Gastroesophageal sphincter (tissue), 3 donors: ENCODE measurements at regions not wholly inside any gene's neighbourhood (a gene's known extent, or its start where the extent isn't known, plus 50 kb on each side); places are given as distances from the start of the nearest gene placed in this dataset.

Source experiments
- EP300 ChIP-seq: sonication (generic); formaldehyde crosslinking; IDR thresholded peaks from one replicate; pipeline ENCODE4 v1.6.1; 2017; ENCODE audit warnings: antibody characterized with exemption, mild to moderate bottlenecking
- POLR2A ChIP-seq, 2 donors: fragments of 450-650 bp; IDR thresholded peaks; one replicate each; pipeline ENCODE4 v1.6.1; 2017; ENCODE audit warnings: antibody characterized with exemption in 2 of 2, mild to moderate bottlenecking in 2 of 2, moderate library complexity in 1 of 2
- TF ChIP-seq, protein P1 (sequence below), 4 experiments: fragments of 200-600 bp in 2 of 4; fragments of 450-650 bp in 2 of 4; sonication (generic) in 1 of 4; IDR thresholded peaks; one replicate each; pipeline ENCODE4 v1.5.1; 2017 to 2019; ENCODE audit warnings: antibody characterized with exemption in 4 of 4, mild to moderate bottlenecking in 2 of 4, moderate library complexity in 2 of 4

DNA sequence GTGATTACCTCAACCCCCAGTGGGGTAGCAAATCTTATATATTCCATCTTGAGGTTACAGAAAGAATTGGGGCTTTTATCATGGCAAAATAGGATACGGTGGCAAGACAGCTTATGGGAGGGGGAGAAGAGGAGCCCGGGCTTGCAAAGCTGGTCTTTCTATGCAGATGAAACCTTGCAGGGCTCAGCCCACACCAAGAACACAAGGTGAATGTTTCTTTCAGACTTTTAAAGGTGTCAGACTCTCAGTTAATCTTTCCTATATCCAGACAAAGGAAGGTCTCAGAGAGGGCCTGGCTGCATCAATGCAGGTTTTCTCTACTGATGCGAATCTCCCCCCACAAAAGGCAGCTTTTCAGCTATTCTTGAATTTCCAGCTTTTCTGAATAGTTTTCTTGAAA, 59.9 kb upstream of the WDR17 start:
- TF ChIP-seq, protein P1, sequence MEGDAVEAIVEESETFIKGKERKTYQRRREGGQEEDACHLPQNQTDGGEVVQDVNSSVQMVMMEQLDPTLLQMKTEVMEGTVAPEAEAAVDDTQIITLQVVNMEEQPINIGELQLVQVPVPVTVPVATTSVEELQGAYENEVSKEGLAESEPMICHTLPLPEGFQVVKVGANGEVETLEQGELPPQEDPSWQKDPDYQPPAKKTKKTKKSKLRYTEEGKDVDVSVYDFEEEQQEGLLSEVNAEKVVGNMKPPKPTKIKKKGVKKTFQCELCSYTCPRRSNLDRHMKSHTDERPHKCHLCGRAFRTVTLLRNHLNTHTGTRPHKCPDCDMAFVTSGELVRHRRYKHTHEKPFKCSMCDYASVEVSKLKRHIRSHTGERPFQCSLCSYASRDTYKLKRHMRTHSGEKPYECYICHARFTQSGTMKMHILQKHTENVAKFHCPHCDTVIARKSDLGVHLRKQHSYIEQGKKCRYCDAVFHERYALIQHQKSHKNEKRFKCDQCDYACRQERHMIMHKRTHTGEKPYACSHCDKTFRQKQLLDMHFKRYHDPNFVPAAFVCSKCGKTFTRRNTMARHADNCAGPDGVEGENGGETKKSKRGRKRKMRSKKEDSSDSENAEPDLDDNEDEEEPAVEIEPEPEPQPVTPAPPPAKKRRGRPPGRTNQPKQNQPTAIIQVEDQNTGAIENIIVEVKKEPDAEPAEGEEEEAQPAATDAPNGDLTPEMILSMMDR (IDR thresholded peaks at IDR 0.05), result no peak
- no peak for TF ChIP-seq POLR2A (IDR thresholded peaks at IDR 0.05)
- TF ChIP-seq EP300, result no peak
